Glutamatergic neuron (in vitro differentiated cells): ENCODE measurements at regions not wholly inside any gene's neighbourhood (a gene's known extent, or its start where the extent isn't known, plus 50 kb on each side); places are given as distances from the start of the nearest gene placed in this dataset.

Experiments used
- DNase-seq: peaks from one replicate; pipeline ENCODE4 v3.0.0; 2022
- H3K27ac Mint-ChIP-seq: one replicate; pipeline ENCODE4 v1.8.0; 2020; ENCODE audit warnings: mild to moderate bottlenecking, mixed read lengths, inconsistent platforms; ENCODE audit not compliant: unreplicated experiment
- H3K27me3 Mint-ChIP-seq: one replicate; pipeline ENCODE4 v1.8.0; 2020; ENCODE audit warnings: mild to moderate bottlenecking, moderate library complexity, mixed read lengths, inconsistent platforms; ENCODE audit not compliant: unreplicated experiment
- H3K36me3 Mint-ChIP-seq: one replicate; pipeline ENCODE4 v1.8.0; 2020; ENCODE audit warnings: mild to moderate bottlenecking, mixed read lengths, inconsistent platforms; ENCODE audit not compliant: unreplicated experiment
- H3K4me1 Mint-ChIP-seq: one replicate; pipeline ENCODE4 v1.8.0; 2020; ENCODE audit warnings: mild to moderate bottlenecking, low read depth, mixed read lengths, inconsistent platforms; ENCODE audit not compliant: unreplicated experiment
- H3K4me3 Mint-ChIP-seq: one replicate; pipeline ENCODE4 v1.8.0; 2020; ENCODE audit warnings: mild to moderate bottlenecking, mixed read lengths, inconsistent platforms; ENCODE audit not compliant: unreplicated experiment
- H3K9me3 Mint-ChIP-seq: one replicate; pipeline ENCODE4 v1.8.0; 2020; ENCODE audit warnings: mild to moderate bottlenecking, moderate library complexity, mixed read lengths, inconsistent platforms; ENCODE audit not compliant: unreplicated experiment
- CTCF ChIP-seq: fragments of 200-600 bp; sonication (generic); IDR thresholded peaks from one replicate; pipeline ENCODE4 v1.5.0; 2021; ENCODE audit not compliant: partially characterized antibody, unreplicated experiment

GRCh38 chr6:9848094-9848493 lies 566.8 kb downstream of the TFAP2A start:
- TF ChIP-seq CTCF: no peak
- H3K4me1 Mint-ChIP-seq: no peaks in the 10 kb centered on the region

GRCh38 chr6:9841886-9842725 lies 572.8 kb downstream of the TFAP2A start:
- TF ChIP-seq CTCF: no peak
- DNase-seq: no peak
- H3K27me3 Mint-ChIP-seq: no peaks in the 10 kb centered on the region

More at GRCh38 chr6:9848094-9848493, 566.8 kb downstream of the TFAP2A start:
- H3K36me3 Mint-ChIP-seq: peaks cover 10% of the 10 kb centered on the region
- DNase-seq: no peak
- peaks cover 2% of the 10 kb centered on the region for H3K9me3 Mint-ChIP-seq
- no peaks in the 10 kb centered on the region for H3K27me3 Mint-ChIP-seq
- no peak overlapping the region for H3K27ac Mint-ChIP-seq
- H3K4me3 Mint-ChIP-seq: no peak overlapping the region

GRCh38 chr6:9834233-9834632 lies 580.6 kb downstream of the TFAP2A start:
- Mint-ChIP-seq H3K9me3 (no peaks in the 10 kb centered on the region), H3K4me3 (no peak overlapping the region), H3K4me1 (no peaks in the 10 kb centered on the region), H3K27ac (no peak overlapping the region), H3K36me3 (no peaks in the 10 kb centered on the region), H3K27me3 (no peaks in the 10 kb centered on the region)
- no peak for DNase-seq
- no peak for TF ChIP-seq CTCF

More at GRCh38 chr6:9841886-9842725, 572.8 kb downstream of the TFAP2A start:
- no peak overlapping the region for H3K27ac Mint-ChIP-seq
- no peaks in the 10 kb centered on the region for H3K9me3 Mint-ChIP-seq
- H3K4me1 Mint-ChIP-seq: peaks cover 2% of the 10 kb centered on the region
- no peaks in the 10 kb centered on the region for H3K36me3 Mint-ChIP-seq
- no peak overlapping the region for H3K4me3 Mint-ChIP-seq

GRCh38 chr6:9831783-9832182 lies 583.1 kb downstream of the TFAP2A start:
- no peak for TF ChIP-seq CTCF
- Mint-ChIP-seq H3K4me1 (no peaks in the 10 kb centered on the region), H3K4me3 (no peak overlapping the region), H3K27ac (no peak overlapping the region), H3K36me3 (no peaks in the 10 kb centered on the region), H3K9me3 (no peaks in the 10 kb centered on the region), H3K27me3 (no peaks in the 10 kb centered on the region)
- no peak for DNase-seq

- H3K27ac Mint-ChIP-seq: no peak overlapping the region
- peaks cover 2% of the 10 kb centered on the region for H3K27me3 Mint-ChIP-seq
- no peak overlapping the region for H3K4me3 Mint-ChIP-seq
- H3K9me3 Mint-ChIP-seq: no peaks in the 10 kb centered on the region
- TF ChIP-seq CTCF: no peak
- no peaks in the 10 kb centered on the region for H3K4me1 Mint-ChIP-seq
- no peaks in the 10 kb centered on the region for H3K36me3 Mint-ChIP-seq
- no peak for DNase-seq
Measured at GRCh38 chr6:9830808-9831207, 584.1 kb downstream of the TFAP2A start.
